Activated CD4-positive, CD25-positive, alpha-beta regulatory T cell treated with anti-CD3 and anti-CD28 coated beads, Interleukin-2, amount 50 U/mL, for 24 hours (primary cell): ENCODE measurements at regions not wholly inside any gene's neighbourhood (a gene's known extent, or its start where the extent isn't known, plus 50 kb on each side); places are given as distances from the start of the nearest gene placed in this dataset.
"Not testable (repeated sequence)": the region's sequence is repeated elsewhere in the genome, so short reads cannot be mapped to it uniquely, and the experiment has no call there.

ENCODE experiments used
- ATAC-seq, 2 donors: fragments of 150-1000 bp; cut with Tn5 transposase; one replicate each; pipeline ENCODE4 v1.10.0; 2021; ENCODE audit warnings: mild to moderate bottlenecking in 1 of 2, moderate library complexity in 1 of 2

GRCh38 chr2:103172821-103173220 is 411.0 kb downstream of the TMEM182 start:
- no peak for ATAC-seq

DNA sequence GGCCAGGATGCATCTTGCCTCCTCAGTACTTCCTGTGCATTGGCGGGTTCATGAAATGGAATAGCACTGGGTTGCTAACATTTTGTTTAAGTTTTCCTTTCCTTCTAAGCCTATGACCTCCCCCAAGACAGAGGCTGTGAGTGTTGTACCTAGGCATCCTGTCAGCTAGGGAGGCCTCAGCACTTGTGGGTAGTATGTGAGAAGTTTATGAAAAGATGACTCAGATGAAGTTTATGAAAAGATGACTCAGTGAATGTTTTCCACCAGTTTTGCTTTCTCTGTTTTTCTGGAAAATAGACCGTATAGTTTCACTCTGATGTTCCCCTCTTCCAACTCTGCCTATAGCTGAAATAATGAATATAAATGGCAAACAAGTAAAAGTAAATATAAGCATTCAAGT is 412.9 kb downstream of the TMEM182 start:
- ATAC-seq: no peak

- ATAC-seq: no peak
These were observed 414.6 kb downstream of the TMEM182 start for GRCh38 chr2:103176294-103176915.

- no peak for ATAC-seq
These were observed 418.0 kb downstream of the TMEM182 start for GRCh38 chr2:103179798-103180197.

DNA sequence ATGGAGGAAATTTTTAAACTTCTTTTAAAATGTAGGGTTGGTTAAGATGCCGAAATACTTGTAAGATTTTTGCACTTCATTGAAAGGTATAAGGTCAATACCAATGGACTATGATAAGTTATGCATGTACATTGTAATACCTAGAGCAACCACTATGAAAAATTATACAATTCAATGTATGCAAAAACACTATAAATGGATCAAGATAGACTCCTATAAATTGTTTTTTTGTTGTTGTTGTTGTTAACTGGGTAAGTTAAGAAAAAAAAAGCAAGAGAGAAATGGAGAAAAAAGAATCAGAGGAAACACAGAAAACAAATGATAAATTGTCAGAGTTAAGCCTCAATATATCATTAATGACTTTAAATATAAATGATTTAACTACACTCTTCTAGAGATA is 421.2 kb downstream of the TMEM182 start:
- no peak for ATAC-seq

- no peak for ATAC-seq
These were observed 435.0 kb downstream of the TMEM182 start for GRCh38 chr2:103196802-103197201.

DNA sequence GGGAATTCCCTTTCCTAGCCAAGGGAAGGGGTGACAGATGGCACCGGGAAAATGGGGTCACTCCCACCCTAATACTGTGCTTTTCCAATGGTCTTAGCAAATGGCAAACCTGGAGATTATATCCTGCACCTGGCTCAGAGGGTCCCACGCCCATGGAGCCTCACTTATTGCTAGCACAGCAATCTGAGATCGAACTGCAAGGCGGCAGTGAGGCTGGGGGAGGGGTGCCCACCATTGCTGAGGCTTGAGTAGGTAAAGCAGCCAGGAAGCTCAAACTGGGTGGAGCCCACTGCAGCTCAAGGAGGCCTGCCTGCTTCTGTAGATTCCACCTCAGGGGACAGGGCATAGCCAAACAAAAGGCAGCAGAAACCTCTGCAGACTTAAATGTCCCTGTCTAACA is 438.9 kb downstream of the TMEM182 start:
- ATAC-seq: not testable (repeated sequence)

GRCh38 chr2:103208916-103209315 is 447.1 kb downstream of the TMEM182 start:
- no peak for ATAC-seq

DNA sequence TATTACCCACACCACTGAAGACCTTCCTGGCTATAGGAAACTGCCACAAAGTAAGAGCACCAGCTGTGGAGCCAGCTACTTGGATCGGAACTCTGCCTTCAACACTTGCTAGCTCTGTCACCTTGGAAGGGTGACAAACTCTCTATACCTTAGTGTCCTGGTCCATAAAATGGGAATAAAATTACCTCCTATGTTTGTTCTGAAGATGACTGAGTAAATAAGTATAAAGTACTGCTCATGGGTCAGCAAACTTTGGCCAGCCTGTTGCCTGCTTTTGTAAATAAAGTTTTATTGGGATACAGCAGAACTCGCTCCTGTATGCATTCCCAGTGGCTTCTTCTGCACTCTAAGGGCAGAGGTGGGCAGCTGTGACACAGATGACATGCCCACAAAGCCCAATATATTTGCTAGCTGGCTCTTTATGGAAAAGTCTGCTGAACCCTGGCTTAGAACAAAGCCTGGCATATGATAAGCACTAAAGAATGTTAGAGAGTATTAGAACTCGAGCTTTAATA is 451.3 kb downstream of the TMEM182 start:
- ATAC-seq: no peak

GRCh38 chr2:103218516-103218915 is 456.7 kb downstream of the TMEM182 start:
- ATAC-seq: no peak

DNA sequence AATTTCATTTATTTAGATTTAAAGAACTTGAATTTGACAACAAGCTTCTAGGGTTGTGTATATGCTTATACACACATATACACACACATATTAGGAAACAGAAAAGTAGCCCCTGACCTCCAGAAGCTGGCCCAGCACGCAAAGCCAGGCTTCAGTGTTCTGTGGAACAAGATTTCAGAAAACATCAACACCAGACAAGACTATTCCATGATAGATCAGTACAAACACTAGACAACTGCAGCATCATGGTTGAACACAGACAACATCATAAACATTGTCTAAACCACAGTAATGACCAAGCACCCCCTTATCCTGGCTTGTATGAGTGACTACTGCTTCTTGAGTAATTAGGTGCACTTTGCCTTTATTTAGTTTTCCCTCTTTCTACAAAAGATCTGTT is 457.6 kb downstream of the TMEM182 start:
- no peak for ATAC-seq

DNA sequence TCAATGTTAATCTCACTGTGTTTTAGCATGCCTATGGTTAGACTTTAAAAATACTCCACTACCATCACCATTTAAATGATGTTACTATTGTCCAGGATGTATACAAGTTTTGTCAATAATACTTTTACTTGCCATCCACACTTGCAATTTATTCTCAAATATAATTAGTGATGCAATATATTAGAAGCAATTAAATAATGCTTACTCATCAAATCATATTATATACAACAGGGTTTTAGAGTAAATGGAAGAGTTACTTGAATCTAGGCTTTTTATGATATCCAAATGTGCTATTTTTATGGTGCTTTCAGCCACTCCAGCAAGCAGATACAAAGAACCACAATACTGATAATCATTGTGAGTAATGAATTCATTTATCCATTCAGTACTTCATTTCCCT is 461.1 kb downstream of the TMEM182 start:
- no peak for ATAC-seq

GRCh38 chr2:103230796-103231195 is 469.0 kb downstream of the TMEM182 start:
- no peak for ATAC-seq

DNA sequence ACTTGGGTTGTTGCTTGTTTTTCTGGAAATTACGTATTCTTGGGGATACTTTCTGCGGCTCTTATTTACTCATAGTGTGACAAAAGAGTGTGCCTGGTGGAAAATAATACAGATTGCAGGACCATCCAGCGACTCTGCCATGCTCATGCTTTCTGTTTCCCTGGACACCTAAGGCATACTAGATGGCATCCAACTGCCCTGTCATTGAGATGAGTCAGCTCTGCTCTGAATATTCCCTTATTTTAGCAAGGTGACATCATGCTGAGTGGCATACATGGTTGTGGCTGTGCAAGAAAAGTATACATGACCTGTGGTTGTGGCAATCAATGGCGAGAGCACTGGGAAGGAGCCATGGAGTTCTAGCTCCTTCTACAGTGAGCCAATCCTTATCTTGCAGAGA is 471.0 kb downstream of the TMEM182 start:
- ATAC-seq: no peak

DNA sequence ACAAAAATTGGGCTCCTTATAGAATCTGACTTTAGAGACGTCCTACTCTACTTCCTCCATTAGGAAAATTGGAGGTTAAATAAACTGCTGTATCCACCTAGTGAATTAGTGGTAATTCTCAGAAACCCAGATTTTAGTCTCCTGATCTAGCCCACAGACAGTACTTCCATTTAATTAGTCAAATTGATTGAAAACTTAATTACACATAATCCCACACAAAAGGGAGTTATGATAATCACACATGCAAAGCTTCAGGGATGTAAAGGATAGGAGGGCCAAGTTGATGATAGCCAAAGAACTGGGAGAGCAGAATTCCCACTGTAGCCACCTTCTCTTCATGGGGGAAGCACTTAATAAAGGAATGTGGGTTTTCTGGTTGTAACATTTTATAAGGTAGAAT is 471.9 kb downstream of the TMEM182 start:
- no peak for ATAC-seq

DNA sequence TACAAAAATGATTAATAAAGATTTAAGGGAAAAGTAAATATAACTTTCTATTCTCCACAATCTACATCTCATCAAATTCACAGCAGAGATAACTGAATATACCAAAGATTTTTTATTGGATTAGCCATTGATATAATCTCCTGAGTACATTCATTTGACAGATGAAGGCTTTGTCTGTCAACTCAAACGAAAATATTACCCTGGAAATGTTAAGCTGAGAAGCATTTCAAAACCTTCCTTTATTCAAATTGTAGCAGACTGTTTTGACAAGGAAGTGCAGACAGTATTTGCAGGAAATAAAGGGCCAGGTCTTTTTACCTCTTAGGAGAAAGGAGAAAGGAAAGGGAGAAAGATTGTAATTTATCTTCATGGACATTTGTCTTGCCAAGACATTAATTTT is 473.5 kb downstream of the TMEM182 start:
- no peak for ATAC-seq

GRCh38 chr2:103249462-103249861 is 487.6 kb downstream of the TMEM182 start:
- ATAC-seq: no peak

DNA sequence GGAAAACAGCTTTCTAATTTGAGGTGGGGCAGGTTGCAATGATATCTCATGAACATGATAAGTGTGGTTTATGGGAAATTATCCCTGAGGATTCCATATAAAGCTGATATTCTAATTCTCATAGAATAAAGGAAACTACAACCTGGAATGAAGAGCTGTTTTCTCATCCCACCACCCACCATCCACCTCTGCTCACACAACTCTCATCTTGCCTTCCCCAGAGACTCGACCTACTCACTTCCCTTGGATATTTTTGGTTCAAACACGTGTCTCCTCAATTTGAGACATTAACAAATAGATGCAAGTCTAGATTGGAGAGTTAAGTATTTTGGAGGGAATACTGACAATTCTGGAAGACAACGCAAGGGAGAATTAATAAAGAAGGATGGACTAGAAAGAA is 490.9 kb downstream of the TMEM182 start:
- ATAC-seq: no peak

DNA sequence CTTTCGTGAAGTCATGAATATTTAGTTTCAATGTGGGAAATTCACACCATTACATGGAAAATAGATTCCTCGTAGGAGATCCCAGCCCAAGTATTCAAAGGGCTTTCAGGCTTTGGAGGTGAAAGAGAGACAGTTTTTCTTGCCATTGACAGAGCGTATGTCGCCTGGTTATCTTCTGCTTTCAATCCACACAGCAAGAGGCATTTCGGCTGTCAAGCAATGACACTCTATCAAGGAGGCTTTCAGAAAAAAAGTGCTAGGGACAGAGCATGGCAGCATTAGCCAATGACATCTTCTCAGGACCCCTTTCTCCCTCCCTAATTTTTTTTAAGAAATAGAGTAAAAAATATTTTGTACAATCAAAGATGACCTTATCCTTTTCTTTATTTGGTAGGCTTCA is 492.8 kb downstream of the TMEM182 start:
- no peak for ATAC-seq

DNA sequence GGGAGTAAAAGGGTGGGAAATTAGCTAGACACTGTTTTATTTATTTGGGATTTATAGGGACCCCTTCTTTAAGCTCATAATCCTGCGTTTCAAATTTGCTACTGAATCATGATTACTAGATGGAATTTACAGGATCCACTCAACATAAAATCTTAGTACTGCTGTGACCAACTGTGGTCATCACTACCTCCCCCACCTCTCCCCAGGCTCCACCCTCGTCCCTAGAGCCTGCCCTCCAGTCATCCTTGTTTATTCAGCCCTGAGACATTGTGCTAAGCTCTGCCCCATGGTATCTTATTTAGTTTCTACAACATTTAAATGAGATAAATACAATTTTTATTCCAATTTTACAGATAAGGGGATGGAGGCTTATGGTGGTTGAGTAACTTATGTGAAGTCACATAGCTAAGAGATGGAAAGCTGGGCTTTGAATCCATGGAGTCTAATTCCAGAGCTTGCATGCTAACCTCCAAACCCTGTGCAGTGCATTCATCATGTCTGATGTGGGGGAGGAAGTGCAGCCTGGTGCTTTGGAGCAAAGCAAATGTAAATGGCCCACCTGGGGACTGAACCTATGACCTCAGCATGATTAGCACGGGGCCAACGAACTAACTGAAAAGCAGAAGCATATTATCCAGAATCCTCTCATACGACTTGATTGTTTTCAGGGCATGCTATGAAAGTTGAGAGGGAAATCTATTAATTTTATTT is 502.4 kb downstream of the TMEM182 start:
- no peak for ATAC-seq

DNA sequence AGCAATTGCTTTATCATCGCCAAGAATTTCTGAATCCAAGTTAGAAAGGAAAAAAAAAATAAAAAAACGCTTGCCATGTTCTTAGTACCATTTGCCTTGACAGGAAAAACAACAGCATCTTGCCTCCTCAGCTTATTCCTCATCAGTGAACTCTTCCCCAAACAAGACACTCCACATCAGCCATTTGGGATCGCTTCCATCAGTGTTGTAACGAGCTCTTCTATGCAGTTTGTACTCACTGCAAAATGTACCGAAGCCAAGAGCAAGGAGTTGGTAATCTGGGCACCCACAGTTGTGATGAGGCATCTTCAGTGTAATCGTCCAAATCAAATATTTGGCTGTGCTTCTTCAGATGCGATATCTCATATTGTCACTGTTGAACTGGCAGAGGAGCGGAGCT is 503.7 kb downstream of the TMEM182 start:
- ATAC-seq: no peak

DNA sequence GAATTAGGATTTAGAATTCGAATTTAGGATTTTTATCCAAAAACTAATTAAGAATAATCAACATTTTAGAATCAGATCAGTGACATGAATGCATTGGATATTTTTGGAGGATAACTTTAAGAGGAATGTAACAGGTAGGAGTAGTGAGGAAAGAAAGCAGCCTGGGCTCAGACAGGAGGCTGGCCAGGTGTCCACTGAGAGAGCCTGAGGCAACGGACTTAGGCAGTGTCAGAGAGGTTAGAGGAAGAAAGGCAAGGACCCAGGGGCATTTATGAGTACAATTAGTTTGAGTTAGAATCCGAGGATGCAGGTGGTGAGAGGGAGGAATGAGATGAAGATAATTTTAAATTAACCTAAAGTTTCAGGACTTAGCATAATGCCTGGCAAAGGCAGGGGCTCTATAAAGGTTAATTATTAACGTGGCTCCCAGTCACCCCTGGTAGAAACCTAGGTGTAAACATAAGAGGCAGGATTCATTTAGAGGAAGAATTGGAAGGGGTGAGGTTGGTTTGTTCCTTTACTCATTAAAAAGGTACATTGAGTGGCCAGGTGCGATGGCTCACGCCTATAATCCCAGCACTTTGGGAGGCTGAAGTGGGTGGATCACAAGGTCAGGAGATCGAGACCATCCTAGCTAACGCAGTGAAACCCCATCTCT is 507.1 kb downstream of the TMEM182 start:
- ATAC-seq: no peak

DNA sequence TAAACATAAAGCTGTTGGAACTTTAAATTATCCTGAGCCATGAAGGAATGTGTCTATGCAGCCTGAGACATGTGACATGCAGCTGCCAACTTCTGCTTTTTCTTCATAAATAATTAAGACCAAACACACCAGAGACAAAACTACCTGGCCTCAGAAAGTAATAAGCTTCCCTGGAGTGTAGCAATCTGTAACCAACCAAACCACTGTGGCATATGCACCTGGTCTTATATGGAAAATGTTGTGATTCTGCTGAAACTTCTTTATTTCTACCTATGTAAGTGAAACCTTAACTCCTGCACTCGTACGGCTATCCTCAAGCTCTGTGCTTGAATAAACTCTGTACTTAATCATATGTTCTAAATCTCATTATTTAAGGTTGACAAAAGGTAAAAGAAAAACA is 515.0 kb downstream of the TMEM182 start:
- ATAC-seq: no peak

DNA sequence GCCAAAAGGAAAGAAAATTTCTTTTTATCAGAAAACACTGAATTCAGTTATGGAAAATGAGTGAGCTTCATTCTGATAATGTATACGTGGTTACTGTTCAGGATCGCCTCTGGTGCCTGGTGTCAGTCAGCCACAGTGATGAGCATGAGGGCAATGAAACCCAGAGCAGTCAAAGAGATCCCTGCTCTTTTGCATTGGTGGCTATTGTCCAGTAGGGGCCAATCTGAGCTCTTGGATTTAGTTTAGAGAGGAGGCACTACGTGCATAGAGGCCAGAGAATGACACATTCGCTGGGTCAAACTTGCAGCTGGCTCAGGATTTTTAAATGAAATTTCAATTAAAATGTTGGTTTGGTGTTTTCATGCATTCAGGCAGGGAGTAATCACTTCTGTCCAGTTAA is 522.9 kb downstream of the TMEM182 start:
- ATAC-seq: no peak
